SK-N-SH (cell line): ENCODE measurements at regions not wholly inside any gene's neighbourhood (a gene's known extent, or its start where the extent isn't known, plus 50 kb on each side); places are given as distances from the start of the nearest gene placed in this dataset.

Experiments used
- CTCF ChIA-PET: fragments of 300-600, 350-600 bp; formaldehyde crosslinking; extraction: SDS; loops from one replicate; lab custom pipeline; 2021; lab: Yijun Ruan, JAX
- POLR2A ChIA-PET: fragments of 350-600 bp; sonication (Branson Sonifier 250); formaldehyde crosslinking; extraction: SDS; loops from one replicate; lab custom pipeline; 2020; ENCODE audit warnings: antibody characterized with exemption, inconsistent platforms; lab: Yijun Ruan, JAX
- DNase-seq: peaks from one replicate; pipeline ENCODE4 v3.0.0; 2012
- H2AFZ ChIP-seq: fragments of 200-600 bp; sonication (generic); 2 replicates; pipeline ENCODE4 v1.8.1; 2016; ENCODE audit warnings: antibody characterized with exemption, mild to moderate bottlenecking, low read depth
- H3F3A ChIP-seq: fragments of 200-600 bp; sonication (generic); replicated peaks from 2 replicates; pipeline ENCODE3; 2016; ENCODE audit warnings: antibody characterized with exemption, mild to moderate bottlenecking; ENCODE audit not compliant: insufficient read depth
- H3K27ac ChIP-seq, 2 experiments: fragments of 200-500 bp in 1 of 2; fragments of 200-600 bp in 1 of 2; sonication (Bioruptor generic) in 1 of 2; sonication (generic), shearing (Covaris generic) in 1 of 2; 2 replicates each; pipeline versions ENCODE4 v1.5.1 to v1.6.1; 2014 to 2016; ENCODE audit warnings: low read depth in 2 of 2, inconsistent platforms in 1 of 2, low read length in 1 of 2, mild to moderate bottlenecking in 1 of 2, mixed read lengths in 1 of 2
- H3K27me3 ChIP-seq: fragments of 200-600 bp; sonication (generic), shearing (Covaris generic); 2 replicates; pipeline ENCODE4 v1.6.1; 2016; ENCODE audit warnings: mixed run types; ENCODE audit not compliant: insufficient read depth
- H3K36me3 ChIP-seq, 2 experiments: fragments of 200-500 bp in 1 of 2; fragments of 200-600 bp in 1 of 2; sonication (Bioruptor generic) in 1 of 2; sonication (generic) in 1 of 2; replicated peaks in 1 of 2; 2 replicates each; pipeline versions ENCODE3 to v1.5.1; 2014 to 2016; ENCODE audit warnings: low read length in 1 of 2, mild to moderate bottlenecking in 1 of 2; ENCODE audit not compliant: insufficient read depth in 2 of 2, control insufficient read depth in 1 of 2
- H3K4me1 ChIP-seq, 2 experiments: fragments of 200-500 bp in 1 of 2; fragments of 200-600 bp in 1 of 2; sonication (Bioruptor generic) in 1 of 2; sonication (generic), shearing (Covaris generic) in 1 of 2; 2 replicates each; pipeline versions ENCODE4 v1.5.1 to v1.6.1; 2014 to 2016; ENCODE audit warnings: low read depth in 1 of 2, low read length in 1 of 2, mixed run types in 1 of 2; ENCODE audit not compliant: insufficient read depth in 2 of 2, control insufficient read depth in 1 of 2
- H3K4me2 ChIP-seq: fragments of 200-600 bp; sonication (generic), shearing (Covaris generic); 2 replicates; pipeline ENCODE4 v1.6.1; 2017; ENCODE audit warnings: mixed run types
- H3K4me3 ChIP-seq, 2 experiments: fragments of 200-500 bp in 1 of 2; fragments of 200-600 bp in 1 of 2; sonication (Bioruptor generic) in 1 of 2; sonication (generic), shearing (Covaris generic) in 1 of 2; 2 replicates each; pipeline versions ENCODE4 v1.5.1 to v1.8.1; 2014 to 2016; ENCODE audit warnings: low read depth in 2 of 2, inconsistent platforms in 1 of 2, low read length in 1 of 2, mild to moderate bottlenecking in 1 of 2, mixed read lengths in 1 of 2, moderate library complexity in 1 of 2
- H3K79me2 ChIP-seq: fragments of 200-600 bp; sonication (generic); 2 replicates; pipeline ENCODE4 v1.8.1; 2017; ENCODE audit warnings: mild to moderate bottlenecking; ENCODE audit not compliant: insufficient read depth
- H3K9ac ChIP-seq: fragments of 200-600 bp; sonication (generic); 2 replicates; pipeline ENCODE4 v1.6.1; 2017; ENCODE audit warnings: mixed run types
- H3K9me2 ChIP-seq: fragments of 200-600 bp; sonication (generic); 2 replicates; pipeline ENCODE4 v1.6.1; 2017; ENCODE audit warnings: mixed run types
- H3K9me3 ChIP-seq: fragments of 200-600 bp; sonication (generic); 2 replicates; pipeline ENCODE4 v1.6.1; 2017; ENCODE audit warnings: mixed run types, mild to moderate bottlenecking, moderate library complexity
- H4K20me1 ChIP-seq: fragments of 200-600 bp; sonication (generic); 2 replicates; pipeline ENCODE4 v1.6.1; 2017; ENCODE audit warnings: mild to moderate bottlenecking, mixed run types; ENCODE audit not compliant: insufficient read depth
- CHD2 ChIP-seq: fragments of 150-350 bp; IDR thresholded peaks from 2 replicates; pipeline ENCODE4 v1.6.1; 2018; ENCODE audit warnings: low read length; ENCODE audit not compliant: partially characterized antibody
- EP300 ChIP-seq, 2 experiments: IDR thresholded peaks; 2 replicates each; pipeline versions ENCODE4 v1.4.0 to v1.6.1; 2012; ENCODE audit warnings: borderline replicate concordance in 1 of 2, low read depth in 1 of 2, low read length in 1 of 2
- FOSL2 ChIP-seq: IDR thresholded peaks from 2 replicates; pipeline ENCODE4 v1.4.0; 2012; ENCODE audit warnings: low read depth, mild to moderate bottlenecking, moderate library complexity, borderline replicate concordance
- GABPA ChIP-seq: IDR thresholded peaks from 2 replicates; pipeline ENCODE4 v1.4.0; 2012; ENCODE audit warnings: low read depth, mild to moderate bottlenecking
- NFIC ChIP-seq: IDR thresholded peaks from 2 replicates; pipeline ENCODE4 v1.4.0; 2012; ENCODE audit warnings: borderline replicate concordance
- NRF1 ChIP-seq: IDR thresholded peaks from 2 replicates; pipeline ENCODE4 v1.6.1; 2012; ENCODE audit warnings: low read depth, mild to moderate bottlenecking, low read length
- POLR2AphosphoS5 ChIP-seq: IDR thresholded peaks from 2 replicates; pipeline ENCODE4 v1.6.1; 2012; ENCODE audit warnings: low read depth, low read length
- RAD21 ChIP-seq: IDR thresholded peaks from 2 replicates; pipeline ENCODE4 v1.6.1; 2012; ENCODE audit warnings: mild to moderate bottlenecking, low read length
- RCOR1 ChIP-seq: fragments of 150-350 bp; IDR thresholded peaks from 2 replicates; pipeline ENCODE4 v1.6.1; 2017; ENCODE audit warnings: antibody characterized with exemption, low read length
- RFX5 ChIP-seq: IDR thresholded peaks from 2 replicates; pipeline ENCODE4 v1.6.1; 2012; ENCODE audit warnings: mild to moderate bottlenecking, improper control_type of control experiment, low read length
- SIN3A ChIP-seq: IDR thresholded peaks from 2 replicates; pipeline ENCODE4 v1.6.1; 2012; ENCODE audit warnings: low read depth, mild to moderate bottlenecking, low read length, moderate library complexity, borderline replicate concordance
- TCF12 ChIP-seq: IDR thresholded peaks from 2 replicates; pipeline ENCODE4 v1.4.0; 2012
- TEAD4 ChIP-seq: IDR thresholded peaks from 2 replicates; pipeline ENCODE4 v1.4.0; 2012; ENCODE audit warnings: mild to moderate bottlenecking, borderline replicate concordance; ENCODE audit not compliant: insufficient read depth
- USF1 ChIP-seq: IDR thresholded peaks from 2 replicates; pipeline ENCODE4 v1.4.0; 2012; ENCODE audit warnings: low read depth, borderline replicate concordance
- YY1 ChIP-seq: IDR thresholded peaks from 2 replicates; pipeline ENCODE4 v1.4.0; 2012; ENCODE audit warnings: low read depth, mild to moderate bottlenecking
- WGBS: methylation state at CpG from one replicate; pipeline ENCODE4 v1.1.6; 2017; ENCODE audit warnings: low lambda C conversion rate; 5-methylcytosine and 5-hydroxymethylcytosine counted together

DNA sequence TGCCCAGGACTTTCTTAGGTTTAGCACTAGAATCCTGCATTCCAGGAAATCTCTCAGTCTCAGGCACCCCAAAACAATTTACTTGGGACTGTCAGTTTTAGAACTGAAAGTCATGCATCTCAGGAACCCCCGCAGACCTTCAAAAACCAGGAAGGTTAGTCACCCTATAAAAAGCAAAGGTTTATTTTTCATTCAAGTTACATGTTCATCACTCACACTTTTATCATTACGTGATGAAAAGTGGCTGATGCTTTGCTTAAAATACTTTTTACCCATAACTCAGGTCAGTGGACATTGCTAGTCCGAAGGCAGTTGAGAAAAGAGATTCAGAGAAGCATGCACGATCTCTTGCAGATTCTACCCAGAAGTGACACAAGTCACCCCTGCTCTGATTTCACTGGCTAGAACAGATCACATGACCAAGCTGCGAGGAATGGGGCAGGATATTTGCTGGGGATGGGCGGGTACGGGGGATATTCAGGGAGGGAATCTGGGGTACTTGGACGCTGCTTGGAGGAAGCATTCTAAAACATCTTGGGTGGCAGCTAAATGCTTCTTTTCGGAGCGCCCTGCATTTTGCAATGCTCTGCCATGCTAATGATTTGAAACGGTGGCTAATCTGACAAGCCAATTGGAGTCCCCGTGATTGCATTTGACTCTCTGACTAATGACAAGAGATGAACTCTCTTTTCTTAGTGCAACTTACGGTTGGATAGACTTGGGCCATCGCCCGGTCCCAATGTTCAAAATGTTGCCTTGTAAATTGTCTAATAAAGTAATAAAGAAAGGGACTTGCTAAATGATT is 110.2 kb downstream of the MIAT start:
- TF ChIP-seq NFIC (no peak), RAD21 (no peak), TCF12 (no peak), TEAD4 (no peak), RFX5 (no peak), USF1 (no peak)
- CTCF ChIA-PET, result interaction anchor here (1.2 kb wide), 1 partner anchor 17 kb away, joined by 3 read pairs; no protein-coding TSS in a partner anchor
- H3K4me2 ChIP-seq, result no peak overlapping the region
- POLR2A ChIA-PET, result no interaction called here
- no peak overlapping the region for H3K4me3 ChIP-seq
- no peaks in the 10 kb centered on the region for H3K9me3 ChIP-seq
- no peak overlapping the region for H2AFZ ChIP-seq
- no peaks in the 10 kb centered on the region for H3K27me3 ChIP-seq
- H4K20me1 ChIP-seq, result no peaks in the 10 kb centered on the region
- H3K9me2 ChIP-seq, result no peaks in the 10 kb centered on the region
- no peaks in the 10 kb centered on the region for H3K36me3 ChIP-seq
- WGBS, result 90% methylated on average over 15 of the region's 15 CpGs
- DNase-seq, result no peak
- no peaks in the 10 kb centered on the region for H3F3A ChIP-seq
- no peak overlapping the region for H3K9ac ChIP-seq
- H3K79me2 ChIP-seq, result no peaks in the 10 kb centered on the region
- no peak overlapping the region for H3K27ac ChIP-seq
- no peaks in the 10 kb centered on the region for H3K4me1 ChIP-seq

DNA sequence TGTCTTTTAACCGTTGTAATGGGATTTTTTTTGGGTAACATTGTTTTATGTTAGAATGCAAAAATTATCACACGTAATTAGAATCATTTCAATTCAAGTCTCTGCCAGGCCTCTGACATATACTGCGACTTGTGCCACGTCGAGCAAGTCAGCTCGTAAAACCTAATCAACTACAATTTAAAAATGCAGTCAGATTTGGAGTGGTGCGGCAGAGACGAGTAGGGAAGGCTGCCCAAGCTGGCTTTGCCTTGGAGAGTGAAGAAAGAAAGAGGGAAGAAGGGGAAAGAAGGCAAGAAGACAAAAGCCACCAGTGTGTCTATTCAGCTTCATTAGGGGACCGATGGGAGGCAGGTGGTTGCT is 110.7 kb downstream of the MIAT start:
- H3K79me2 ChIP-seq, result no peaks in the 10 kb centered on the region
- no peaks in the 10 kb centered on the region for H4K20me1 ChIP-seq
- no peaks in the 10 kb centered on the region for H3F3A ChIP-seq
- no peak overlapping the region for H3K9ac ChIP-seq
- CTCF ChIA-PET, result interaction anchor here (0.8 to 1.2 kb wide), 2 partner anchors 12 to 16 kb away, joined by 3 read pairs; no protein-coding TSS in a partner anchor
- DNase-seq, result no peak
- no peak overlapping the region for H3K4me2 ChIP-seq
- WGBS, result 91% methylated on average over 9 of the region's 9 CpGs
- TF ChIP-seq SIN3A, result no peak
- no peak for TF ChIP-seq EP300 (IDR thresholded peaks at IDR 0.05; ENCODE audit: borderline replicate concordance in 1 of 2, low read depth in 1 of 2, low read length in 1 of 2)
- TF ChIP-seq TEAD4, result no peak
- TF ChIP-seq CHD2, result no peak
- no peak for TF ChIP-seq RFX5
- no peak for TF ChIP-seq NRF1
- no peak for TF ChIP-seq GABPA
- TF ChIP-seq YY1, result no peak
- no peak for TF ChIP-seq RCOR1
- TF ChIP-seq POLR2AphosphoS5, result no peak
- TF ChIP-seq FOSL2, result no peak
- H3K4me3 ChIP-seq, result no peak overlapping the region
- H2AFZ ChIP-seq, result no peak overlapping the region
- H3K27me3 ChIP-seq, result no peaks in the 10 kb centered on the region
- no peak overlapping the region for H3K27ac ChIP-seq
- no peaks in the 10 kb centered on the region for H3K36me3 ChIP-seq
- POLR2A ChIA-PET, result no interaction called here
- no peaks in the 10 kb centered on the region for H3K9me2 ChIP-seq
- no peaks in the 10 kb centered on the region for H3K4me1 ChIP-seq
- H3K9me3 ChIP-seq, result no peaks in the 10 kb centered on the region
